ENCODE measurements at regions not wholly inside any gene's neighbourhood (a gene's known extent, or its start where the extent isn't known, plus 50 kb on each side); places are given as distances from the start of the nearest gene placed in this dataset.

GRCh38 chr5:92778261-92778660, 802.8 kb downstream of the NR2F1-AS1 start:
- intact Hi-C loops (cut with DNase I), result no loop called here
- H3K9me3 ChIP-seq, result no peaks in the 10 kb centered on the region
- TF ChIP-seq CTCF (IDR thresholded peaks at IDR 0.05) (no peak), POLR2A (IDR thresholded peaks at IDR 0.05) (no peak)
- DNase-seq (no peak), ATAC-seq (no peak)
- H3K36me3 ChIP-seq, result no peaks in the 10 kb centered on the region
- H3K4me3 ChIP-seq, result no peak overlapping the region
- H3K27me3 ChIP-seq, result no peaks in the 10 kb centered on the region
- 92 to 98% (median 95%) methylated on average over 3 of the region's 3 CpGs for WGBS, 4 donors
- no peaks in the 10 kb centered on the region for H3K4me1 ChIP-seq
- H3K27ac ChIP-seq, result no peak overlapping the region

DNA sequence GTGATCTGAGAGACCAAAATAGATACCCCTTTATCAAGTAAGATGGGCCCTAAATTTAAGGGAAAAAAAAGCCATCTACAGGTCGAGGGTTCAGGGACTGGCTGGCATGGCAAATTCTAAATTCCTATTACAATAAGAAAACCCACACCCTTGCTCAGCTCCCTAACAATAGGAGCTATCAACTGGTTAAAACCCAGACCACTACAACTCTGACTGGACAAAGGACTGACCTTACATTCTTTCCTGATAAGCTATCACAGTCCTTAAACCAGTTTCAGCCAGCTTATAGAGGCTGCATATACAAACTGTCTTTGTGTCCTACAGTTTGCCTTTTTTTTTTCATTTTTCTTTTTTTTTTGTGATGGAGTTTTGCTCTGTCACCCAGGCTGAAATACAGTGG, 803.6 kb downstream of the NR2F1-AS1 start:
- no peak for DNase-seq
- intact Hi-C loops (cut with DNase I), result no loop called here
- TF ChIP-seq CTCF (IDR thresholded peaks at IDR 0.05) (no peak), POLR2A (IDR thresholded peaks at IDR 0.05) (no peak)
- no peaks in the 10 kb centered on the region for H3K36me3 ChIP-seq
- no peak overlapping the region for H3K27ac ChIP-seq
- WGBS, 4 donors, result 31 to 69% (median 52%) methylated on average over 1 of the region's 1 CpG
- no peaks in the 10 kb centered on the region for H3K4me1 ChIP-seq
- no peak overlapping the region for H3K4me3 ChIP-seq
- no peaks in the 10 kb centered on the region for H3K9me3 ChIP-seq
- ATAC-seq, result no peak
- H3K27me3 ChIP-seq, result no peaks in the 10 kb centered on the region

GRCh38 chr5:92775711-92776615, 805.1 kb downstream of the NR2F1-AS1 start:
- intact Hi-C loops (cut with DNase I), result no loop called here

More at GRCh38 chr5:92775711-92776615, 805.1 kb downstream of the NR2F1-AS1 start:
- H3K4me3 ChIP-seq, result no peak overlapping the region
- no peak overlapping the region for H3K27ac ChIP-seq
- ATAC-seq, result no peak
- WGBS, 4 donors, result 74 to 81% (median 77%) methylated on average over 5 of the region's 5 CpGs
- DNase-seq, result no peak
- TF ChIP-seq CTCF (IDR thresholded peaks at IDR 0.05) (no peak), POLR2A (IDR thresholded peaks at IDR 0.05) (no peak)
- H3K36me3 ChIP-seq, result no peaks in the 10 kb centered on the region
- no peaks in the 10 kb centered on the region for H3K27me3 ChIP-seq
- H3K9me3 ChIP-seq, result no peaks in the 10 kb centered on the region
- H3K4me1 ChIP-seq, result no peaks in the 10 kb centered on the region

Measured in heart left ventricle (tissue), 16 donors.